HG03442 (cell line): ENCODE measurements at regions not wholly inside any gene's neighbourhood (a gene's known extent, or its start where the extent isn't known, plus 50 kb on each side); places are given as distances from the start of the nearest gene placed in this dataset.
"Not testable (repeated sequence)": the region's sequence is repeated elsewhere in the genome, so short reads cannot be mapped to it uniquely, and the experiment has no call there.

Source experiments
- ATAC-seq: cut with Tn5 transposase; IDR thresholded peaks from one replicate; pipeline ENCODE4 v1.9.1; 2021; ENCODE audit warnings: mild to moderate bottlenecking, moderate library complexity; ENCODE audit not compliant: unreplicated experiment

DNA sequence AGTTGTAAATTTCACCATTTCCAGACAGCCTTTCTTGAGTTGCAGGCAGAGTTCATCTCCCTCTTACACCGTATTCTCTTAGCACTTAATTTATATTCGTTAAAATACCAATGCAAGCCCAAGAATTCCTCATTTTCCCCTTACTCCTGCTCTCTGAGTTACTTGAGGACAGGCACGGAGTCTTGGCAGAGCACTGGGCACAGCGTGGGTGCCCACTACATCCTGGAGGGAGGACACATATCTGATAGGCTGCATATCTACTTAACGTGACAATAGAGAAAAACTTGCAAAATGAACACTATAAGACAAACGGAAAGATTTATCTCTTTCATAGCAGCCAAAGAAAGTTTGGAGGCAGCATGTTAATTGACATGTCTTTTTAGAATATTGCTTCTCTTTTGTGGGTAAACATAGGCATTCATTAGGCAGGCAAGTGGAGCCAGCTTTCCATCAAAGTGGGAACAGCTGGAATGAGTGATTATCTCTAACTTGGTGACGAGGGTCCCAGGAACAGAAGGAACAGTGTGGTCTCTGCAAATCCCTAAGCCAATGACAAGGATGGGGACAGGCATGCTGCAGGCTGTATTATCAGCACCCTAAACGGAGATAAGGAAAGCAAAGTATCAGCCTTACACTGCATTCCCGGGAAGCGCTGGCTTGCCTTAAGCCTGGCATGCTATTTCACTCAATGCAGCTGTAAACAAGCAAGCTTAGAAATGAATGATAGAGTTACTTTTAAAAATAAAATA is 116.5 kb downstream of the RTP4 start:
- no peak for ATAC-seq

DNA sequence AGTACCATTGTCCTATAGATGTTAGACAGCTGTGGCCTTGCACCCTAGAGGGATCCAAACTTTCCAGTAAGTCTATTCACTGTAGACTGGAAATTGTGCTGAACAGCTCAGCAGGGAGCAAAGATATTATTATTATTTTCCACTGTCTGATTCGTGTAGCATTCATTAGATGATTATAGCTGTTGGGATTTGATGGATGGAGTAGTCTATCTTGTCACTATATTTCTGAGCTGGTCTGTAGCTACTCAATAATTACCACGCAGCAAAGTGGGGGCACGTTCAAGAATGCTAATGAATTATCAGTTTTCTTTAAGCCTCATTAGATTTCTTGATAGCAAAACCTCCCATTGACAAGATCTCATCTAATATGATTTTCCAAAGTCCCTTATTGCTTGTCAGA is 113.2 kb downstream of the RTP4 start:
- no peak for ATAC-seq

DNA sequence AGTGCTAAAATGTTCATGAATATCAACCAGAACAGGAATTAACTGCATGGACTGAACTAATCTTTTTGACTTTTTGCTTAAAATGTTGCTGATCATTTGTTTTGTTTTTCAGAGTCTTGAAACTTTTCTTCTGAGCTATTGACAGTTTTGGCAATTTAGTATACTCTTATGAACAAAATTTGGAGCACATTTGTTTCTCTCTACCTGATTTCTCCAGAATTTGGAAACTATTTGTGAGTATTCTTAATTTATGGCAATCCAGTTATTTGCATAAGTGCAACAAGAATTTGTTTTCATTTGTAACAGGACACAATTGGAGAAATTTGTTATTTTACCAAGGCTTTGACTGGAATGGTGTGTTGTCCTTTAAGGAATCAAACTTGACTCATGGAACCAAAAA is 107.4 kb downstream of the RTP4 start:
- ATAC-seq, result not testable (repeated sequence)

DNA sequence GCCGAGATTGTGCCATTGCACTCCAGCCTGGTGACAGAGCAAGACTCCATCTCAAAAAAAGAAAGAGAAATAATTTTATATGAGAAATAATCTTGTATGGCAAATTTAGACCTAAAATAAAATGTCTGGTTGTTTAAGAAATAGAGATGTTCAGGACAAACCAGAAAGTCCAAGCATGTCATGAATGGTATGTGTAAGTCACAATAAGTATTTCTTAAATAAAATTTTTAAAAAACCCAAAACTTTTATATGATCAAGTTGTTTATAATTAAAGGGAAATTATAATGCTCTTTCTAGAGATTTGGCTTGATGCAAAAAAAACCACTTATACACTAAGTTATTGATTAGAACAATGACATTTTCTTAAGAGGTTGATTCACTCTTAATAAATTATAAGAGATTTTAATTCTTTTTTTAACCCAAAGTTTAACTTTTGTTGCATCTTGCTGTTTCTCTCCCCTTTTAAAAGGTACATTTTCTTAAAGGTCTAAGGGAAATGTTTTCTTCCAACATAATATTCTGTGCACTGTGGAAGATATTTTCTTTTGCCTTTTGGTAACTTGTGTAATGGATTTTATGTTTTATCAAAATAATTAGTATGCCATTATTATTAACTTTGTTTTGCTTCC is 105.7 kb downstream of the RTP4 start:
- ATAC-seq, result no peak

DNA sequence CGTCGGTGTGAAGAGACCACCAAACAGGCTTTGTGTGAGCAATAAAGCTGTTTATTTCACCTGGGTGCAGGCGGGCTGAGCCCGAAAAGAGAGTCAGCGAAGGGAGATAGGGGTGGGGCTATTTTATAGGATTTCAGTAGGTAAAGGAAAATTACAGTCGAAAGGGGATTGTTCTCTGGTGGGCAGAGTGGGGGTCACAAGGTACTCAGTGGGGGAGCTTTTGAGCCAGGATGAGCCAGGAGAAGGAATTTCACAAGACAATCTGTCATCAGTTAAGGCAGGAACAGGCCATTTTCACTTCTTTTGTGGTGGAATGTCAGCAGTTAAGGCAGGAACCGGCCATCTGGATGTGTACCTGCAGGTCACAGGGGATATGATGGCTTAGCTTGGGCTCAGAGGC is 98.1 kb downstream of the RTP4 start:
- not testable (repeated sequence) for ATAC-seq

DNA sequence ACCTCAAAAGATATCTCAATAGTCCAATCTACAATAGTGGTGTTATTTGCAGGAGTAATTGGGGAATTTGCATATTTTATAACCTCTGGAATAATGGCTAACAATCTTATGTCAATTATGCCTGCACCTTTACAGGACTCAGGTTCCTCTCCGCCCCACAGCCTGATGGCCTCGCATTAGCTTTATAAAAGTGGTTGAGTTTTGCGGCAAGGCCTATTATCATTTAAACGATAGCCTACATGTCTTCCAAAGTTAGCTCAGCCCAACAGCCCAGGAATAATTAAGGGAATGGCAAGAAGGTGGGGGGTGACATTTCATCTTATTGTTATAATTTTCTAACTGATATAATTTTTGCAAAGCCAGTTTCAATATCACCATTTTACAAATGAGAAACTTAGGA is 97.3 kb downstream of the RTP4 start:
- no peak for ATAC-seq

DNA sequence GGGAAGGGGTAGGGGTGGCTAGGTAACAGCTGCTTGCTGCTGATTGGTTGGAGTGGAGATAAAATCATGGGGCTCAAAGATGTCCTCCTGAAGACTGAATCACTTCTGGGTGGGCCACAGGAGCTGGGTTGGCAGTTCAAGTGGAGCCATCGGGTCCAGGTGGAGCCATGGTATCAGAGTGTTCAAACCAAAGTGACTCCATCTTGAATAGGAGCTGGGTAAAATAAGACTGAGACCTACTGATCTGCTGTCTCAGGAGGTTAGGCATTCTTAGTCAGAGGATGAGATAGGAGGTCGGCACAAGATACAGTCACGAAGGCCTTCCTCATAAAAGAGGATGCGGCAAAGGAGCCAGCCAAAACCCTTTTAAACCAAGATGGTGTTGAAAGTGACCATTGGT is 96.5 kb downstream of the RTP4 start:
- ATAC-seq, result no peak

DNA sequence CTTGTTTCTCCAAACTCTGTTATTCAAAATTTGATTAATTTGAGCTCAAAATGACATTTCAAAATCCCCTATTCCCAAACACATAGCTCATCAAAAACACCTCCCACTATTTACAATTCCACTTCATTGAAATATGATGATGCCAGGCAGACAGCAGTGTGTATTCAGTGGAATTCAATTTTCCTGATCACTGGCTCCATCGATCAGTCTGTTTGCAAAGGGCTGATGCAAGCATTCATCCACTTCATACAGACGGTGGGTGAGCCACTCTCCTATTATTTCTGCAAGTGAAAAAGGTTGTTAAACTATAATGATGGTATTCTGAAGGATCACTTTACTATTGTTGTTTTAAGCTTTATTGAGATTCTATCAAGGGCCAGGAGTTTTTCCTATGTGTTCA is 90.7 kb downstream of the RTP4 start:
- no peak for ATAC-seq

DNA sequence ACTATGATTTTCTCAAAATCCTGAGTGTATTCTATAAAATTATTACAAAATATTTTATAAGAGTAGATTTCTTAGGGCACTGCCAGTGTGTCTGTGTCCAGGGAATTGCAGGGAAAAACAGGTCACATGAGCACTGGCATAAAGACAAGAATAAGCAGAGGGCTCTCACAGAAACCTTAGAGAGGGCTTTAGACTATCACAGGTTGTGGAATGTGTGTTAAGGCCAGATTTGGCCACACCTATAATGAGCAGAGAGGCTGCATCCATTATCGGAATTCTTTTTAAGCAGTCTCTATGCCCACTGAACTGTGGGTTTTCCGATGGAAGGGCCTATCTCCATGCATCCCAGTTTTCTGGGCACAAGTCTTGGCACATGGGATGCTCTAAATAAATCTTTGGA is 90.2 kb downstream of the RTP4 start:
- no peak for ATAC-seq

DNA sequence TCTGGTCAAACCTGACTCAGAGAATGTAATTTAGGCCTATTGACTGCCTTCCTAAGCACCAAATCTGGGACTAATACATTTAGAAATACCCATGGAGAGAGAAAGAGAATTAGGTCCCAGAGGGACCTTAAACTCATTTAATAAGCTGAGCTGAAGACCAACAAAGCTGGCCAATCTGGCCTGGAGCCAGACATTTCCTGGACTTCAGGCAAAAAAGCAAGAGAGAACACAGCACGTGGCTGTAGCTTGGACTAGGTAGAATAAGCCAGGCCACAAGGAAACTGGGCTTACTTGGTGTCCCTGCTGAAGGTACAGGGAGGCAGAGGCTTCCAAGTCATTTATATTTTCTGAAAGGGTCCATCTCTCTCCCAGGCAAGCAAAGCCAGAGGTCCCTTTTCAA is 88.1 kb downstream of the RTP4 start:
- no peak for ATAC-seq

DNA sequence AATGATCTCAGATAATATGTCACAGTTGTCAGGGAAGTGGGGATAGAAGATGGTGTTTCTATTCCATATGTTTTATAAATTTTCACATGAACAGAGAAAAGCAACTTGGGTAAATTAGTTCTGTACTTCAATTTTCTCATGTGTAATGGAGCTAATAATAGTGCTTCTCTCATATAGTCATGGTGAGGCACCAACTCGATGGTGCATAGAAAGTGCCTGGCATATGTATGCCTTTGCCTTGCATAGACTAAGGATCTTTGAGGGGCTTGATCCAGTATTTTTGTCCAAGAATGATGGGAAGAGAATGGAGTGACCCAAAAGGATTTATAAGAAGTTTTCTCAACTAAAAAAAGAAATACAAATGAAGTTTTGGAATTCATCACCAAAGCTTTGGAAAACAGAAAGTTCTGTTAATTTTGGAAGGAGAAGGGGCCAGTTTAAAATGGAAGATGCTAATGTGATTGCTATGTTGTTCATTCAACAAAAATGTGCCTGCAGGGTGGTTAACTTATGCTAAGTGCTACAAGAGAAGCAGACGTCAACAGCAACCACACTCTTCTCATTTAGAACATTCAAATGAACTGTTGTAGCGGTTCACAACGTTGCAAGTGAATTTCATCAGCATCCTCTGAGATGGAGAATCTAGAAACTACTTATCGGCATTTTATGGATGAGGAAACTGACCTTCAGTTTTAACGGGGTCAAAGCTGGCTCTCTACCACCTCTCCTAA is 86.1 kb downstream of the RTP4 start:
- no peak for ATAC-seq

DNA sequence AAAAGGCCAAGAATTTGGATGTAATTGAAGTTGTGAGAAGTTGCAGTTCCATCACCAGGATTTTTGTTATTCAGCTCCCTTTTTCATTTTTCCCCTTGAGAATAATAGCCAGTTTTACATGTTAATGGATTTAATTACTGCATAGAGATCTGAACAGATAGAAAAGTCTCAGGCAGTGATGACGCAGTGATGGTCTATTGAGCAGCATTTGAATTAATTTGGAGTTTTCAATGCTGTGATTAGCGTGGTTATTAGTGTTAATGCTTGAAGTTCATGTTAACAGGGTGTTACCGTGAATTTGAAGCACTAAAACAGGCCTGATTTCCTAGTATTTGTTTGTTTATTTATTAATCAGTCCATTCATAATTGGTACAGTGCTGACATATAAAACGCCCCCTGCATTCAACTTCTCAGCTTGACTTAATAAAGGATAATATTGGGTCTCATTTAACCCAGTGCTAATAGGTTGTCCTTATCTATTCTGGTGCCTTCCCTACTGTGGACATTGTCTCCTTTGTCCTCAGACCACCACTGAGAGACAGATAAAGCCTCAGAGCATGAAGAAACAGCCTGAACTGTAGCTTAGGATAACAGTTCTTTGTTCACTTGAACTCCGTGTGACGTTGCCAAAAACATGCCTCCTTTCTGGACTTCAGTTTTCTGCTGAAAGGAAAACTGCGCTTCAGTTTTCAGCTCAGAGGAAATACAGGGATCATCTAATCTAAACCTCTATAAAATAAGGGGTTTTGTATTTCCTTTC is 82.4 kb downstream of the RTP4 start:
- ATAC-seq, result no peak

DNA sequence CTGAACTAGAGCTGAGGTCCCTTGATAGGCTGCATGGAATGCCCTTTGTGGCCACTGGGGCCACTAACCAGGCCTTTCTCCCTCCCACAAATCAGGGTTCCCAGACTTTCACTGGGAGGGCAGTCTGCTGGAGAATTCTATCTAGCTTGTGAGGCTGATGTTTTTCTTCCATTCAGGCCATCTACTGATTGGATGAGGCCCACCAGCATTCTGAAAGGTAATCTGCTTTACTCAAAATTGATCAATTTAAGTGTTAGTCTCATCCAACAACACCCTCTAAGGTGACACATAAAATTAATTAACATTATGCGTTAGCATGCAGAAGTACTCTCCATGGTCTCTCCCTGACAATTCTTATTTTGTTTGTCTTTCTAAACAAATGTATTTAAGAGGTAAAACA is 80.5 kb downstream of the RTP4 start:
- no peak for ATAC-seq

DNA sequence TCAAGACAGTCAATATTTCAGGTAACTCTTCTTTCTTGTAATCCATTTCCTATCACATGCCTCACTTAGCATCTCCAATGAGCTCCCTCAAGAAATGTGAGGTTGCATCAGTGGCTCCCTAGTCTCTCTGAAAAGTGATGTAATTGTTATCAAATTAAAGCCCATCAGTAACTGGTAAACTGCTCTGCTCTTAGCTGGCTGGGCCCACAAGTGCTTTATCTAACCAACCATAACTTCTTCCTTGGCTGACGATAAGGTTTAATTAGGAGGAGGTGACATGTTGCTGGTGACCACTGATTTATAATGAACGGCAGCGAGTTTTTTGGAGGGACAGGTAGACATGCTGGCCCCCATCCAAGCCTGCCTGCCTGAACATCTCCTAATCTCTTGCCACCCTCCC is 79.6 kb downstream of the RTP4 start:
- ATAC-seq, result no peak

DNA sequence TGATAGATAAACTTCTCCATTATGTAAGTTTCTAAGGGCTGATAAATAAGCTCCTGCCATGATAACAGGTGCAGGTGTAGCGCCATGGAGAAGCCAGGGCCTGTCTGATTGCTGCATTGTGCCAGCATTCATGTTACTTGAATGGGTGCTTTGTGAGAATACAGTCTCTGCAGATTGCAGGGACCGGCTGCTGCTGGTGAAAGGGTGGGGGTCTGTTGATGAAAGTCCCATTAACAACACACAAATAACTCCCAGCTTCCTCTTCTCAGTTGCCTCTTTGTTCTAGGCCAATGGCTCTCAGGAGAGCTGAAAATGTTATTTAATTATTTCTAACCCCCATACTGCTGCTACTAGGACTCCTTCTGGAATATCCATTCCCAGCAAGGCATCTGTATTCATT is 77.2 kb downstream of the RTP4 start:
- ATAC-seq, result no peak

DNA sequence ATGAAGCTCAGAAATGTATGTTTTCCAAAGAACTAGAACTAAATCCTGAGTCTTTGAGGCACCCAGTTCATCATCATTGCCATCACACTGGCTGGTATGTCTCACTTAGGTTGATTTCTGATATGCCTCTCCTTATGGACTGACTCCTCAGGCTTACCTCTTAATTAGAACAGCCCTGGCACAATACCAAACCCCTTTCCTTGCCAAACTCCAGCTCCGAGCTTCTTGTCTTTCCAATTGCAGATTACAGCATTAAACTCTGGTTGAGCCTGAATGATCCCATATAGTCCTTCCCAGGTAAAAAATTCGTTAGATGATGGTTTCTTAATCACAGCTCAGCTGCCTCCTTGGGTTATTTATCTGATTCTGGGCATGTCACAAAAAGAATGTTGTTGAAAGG is 66.3 kb downstream of the RTP4 start:
- ATAC-seq, result no peak

DNA sequence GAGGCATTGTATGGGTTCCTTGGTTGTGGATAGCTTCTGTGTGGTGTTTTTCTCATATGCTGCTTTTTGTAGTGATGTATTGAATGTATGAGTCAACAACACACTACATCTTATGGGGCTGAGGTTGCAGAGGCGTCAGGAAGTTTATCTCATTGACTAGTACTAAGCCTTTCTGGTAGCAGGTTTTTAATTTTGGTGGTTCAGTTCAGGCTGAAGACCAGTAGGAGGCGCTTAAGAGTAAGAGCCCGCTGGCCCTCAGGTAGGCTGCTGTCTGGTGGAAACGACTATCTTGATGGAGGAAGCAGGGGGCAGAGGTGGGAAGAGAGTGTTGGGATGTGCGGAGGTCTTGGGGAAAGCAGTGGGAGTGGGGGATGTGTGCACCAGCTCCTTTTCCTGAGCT is 62.4 kb downstream of the RTP4 start:
- no peak for ATAC-seq
